Astrocyte (in vitro differentiated cells and primary cell): ENCODE measurements at regions not wholly inside any gene's neighbourhood (a gene's known extent, or its start where the extent isn't known, plus 50 kb on each side); places are given as distances from the start of the nearest gene placed in this dataset.

Experiments
- CTCF ChIP-seq: IDR thresholded peaks from 2 replicates; pipeline ENCODE4 v1.5.1; 2011; ENCODE audit warnings: low read depth, mild to moderate bottlenecking, inconsistent platforms, low read length, moderate library complexity; ENCODE audit not compliant: insufficient read depth
- EZH2 ChIP-seq: IDR thresholded peaks from 2 replicates; pipeline ENCODE4 v1.6.1; 2012; ENCODE audit warnings: mild to moderate bottlenecking, low read length, inconsistent platforms; ENCODE audit not compliant: insufficient read depth

- TF ChIP-seq CTCF (no peak), EZH2 (no peak)
Measured at GRCh38 chr12:92628476-92628875, 74.3 kb upstream of the PLEKHG7 start.
